GM23248 (cell line): ENCODE measurements at regions not wholly inside any gene's neighbourhood (a gene's known extent, or its start where the extent isn't known, plus 50 kb on each side); places are given as distances from the start of the nearest gene placed in this dataset.
"Not testable (repeated sequence)": the region's sequence is repeated elsewhere in the genome, so short reads cannot be mapped to it uniquely, and the experiment has no call there.

Experiments used
- DNase-seq: peaks from one replicate; pipeline ENCODE4 v3.0.0-alpha.2; 2015
- H2AFZ ChIP-seq: fragments of 200-600 bp; sonication (generic); 2 replicates; pipeline ENCODE4 v1.6.1; 2016; ENCODE audit warnings: antibody characterized with exemption
- H3F3A ChIP-seq: fragments of 200-600 bp; sonication (generic); 2 replicates; pipeline ENCODE4 v1.6.1; 2016; ENCODE audit warnings: mild to moderate bottlenecking, antibody characterized with exemption, mixed run types; ENCODE audit not compliant: insufficient read depth
- H3K27ac ChIP-seq: fragments of 200-600 bp; sonication (generic); 2 replicates; pipeline ENCODE4 v1.5.1; 2016; ENCODE audit warnings: mild to moderate bottlenecking
- H3K27me3 ChIP-seq: fragments of 200-600 bp; sonication (generic); replicated peaks from 2 replicates; pipeline ENCODE4 v1.6.1; 2016; ENCODE audit warnings: mild to moderate bottlenecking; ENCODE audit not compliant: insufficient read depth
- H3K36me3 ChIP-seq: fragments of 200-600 bp; sonication (generic); 2 replicates; pipeline ENCODE4 v1.6.1; 2016; ENCODE audit warnings: low read depth, mild to moderate bottlenecking
- H3K4me1 ChIP-seq: fragments of 200-600 bp; sonication (generic); 2 replicates; pipeline ENCODE4 v1.6.1; 2016; ENCODE audit warnings: mild to moderate bottlenecking; ENCODE audit not compliant: insufficient read depth
- H3K4me2 ChIP-seq: fragments of 200-600 bp; sonication (generic); one replicate; pipeline ENCODE4 v1.6.1; 2016; ENCODE audit warnings: mild to moderate bottlenecking; ENCODE audit not compliant: unreplicated experiment
- H3K4me3 ChIP-seq: fragments of 200-600 bp; sonication (generic); 2 replicates; pipeline ENCODE4 v1.5.1; 2016; ENCODE audit warnings: mild to moderate bottlenecking
- H3K79me2 ChIP-seq: fragments of 200-600 bp; sonication (generic); 2 replicates; pipeline ENCODE4 v1.6.1; 2016; ENCODE audit warnings: mild to moderate bottlenecking; ENCODE audit not compliant: insufficient read depth
- H3K9ac ChIP-seq: fragments of 200-600 bp; sonication (generic); 2 replicates; pipeline ENCODE4 v1.6.1; 2016; ENCODE audit warnings: mild to moderate bottlenecking
- H3K9me2 ChIP-seq: fragments of 200-600 bp; sonication (generic); 2 replicates; pipeline ENCODE4 v1.6.1; 2016; ENCODE audit warnings: mixed run types, mild to moderate bottlenecking, moderate library complexity; ENCODE audit not compliant: insufficient read depth
- H3K9me3 ChIP-seq: fragments of 200-600 bp; sonication (generic); one replicate; pipeline ENCODE4 v1.6.1; 2017; ENCODE audit warnings: low read depth
- H4K20me1 ChIP-seq: fragments of 200-600 bp; sonication (generic); 2 replicates; pipeline ENCODE4 v1.6.0; 2016; ENCODE audit not compliant: insufficient read depth
- EZH2 ChIP-seq: fragments of 200-600 bp; sonication (generic); IDR thresholded peaks from 2 replicates; pipeline ENCODE4 v1.6.1; 2018; ENCODE audit warnings: antibody characterized with exemption, mild to moderate bottlenecking; ENCODE audit not compliant: insufficient read depth, poor library complexity, severe bottlenecking
- EZH2phosphoT487 ChIP-seq: fragments of 200-600 bp; sonication (generic); IDR thresholded peaks from 2 replicates; pipeline ENCODE4 v1.6.1; 2018; ENCODE audit warnings: antibody characterized with exemption, moderate library complexity, mild to moderate bottlenecking, low read depth; ENCODE audit not compliant: insufficient read depth
- WGBS, 2 experiments: methylation state at CpG; one replicate each; pipeline ENCODE4 v1.1.6; 2015 to 2017; ENCODE audit warnings: low lambda C conversion rate in 2 of 2, low coverage in 1 of 2; ENCODE audit errors: missing lambda C conversion rate in 2 of 2; 5-methylcytosine and 5-hydroxymethylcytosine counted together
- in situ Hi-C: fragments of 300-500 bp; cut with MboI; formaldehyde crosslinking; loops from 2 replicates; pipeline ENCODE4 v1.15.0; 2020

- Histone ChIP-seq H3K36me3 (no peaks in the 10 kb centered on the region), H2AFZ (no peak overlapping the region), H3K79me2 (no peaks in the 10 kb centered on the region), H3K9me3 (peaks cover 3% of the 10 kb centered on the region), H3K9me2 (no peaks in the 10 kb centered on the region), H3K4me3 (no peak overlapping the region), H3F3A (no peaks in the 10 kb centered on the region), H3K4me2 (no peak overlapping the region), H3K9ac (no peak overlapping the region), H3K4me1 (no peaks in the 10 kb centered on the region), H3K27ac (no peak overlapping the region), H3K27me3 (no peaks in the 10 kb centered on the region), H4K20me1 (no peaks in the 10 kb centered on the region)
- WGBS, 2 experiments, result 19 to 39% methylated on average over 1 of the region's 1 CpG
- DNase-seq, result no peak
- TF ChIP-seq EZH2phosphoT487, result no peak
- no peak for TF ChIP-seq EZH2
- in situ Hi-C loops, result no loop called here
These were observed 510.5 kb downstream of the LRRC70 start for GRCh38 chr5:63089147-63089546.

- no peak for TF ChIP-seq EZH2
- TF ChIP-seq EZH2phosphoT487, result no peak
- no peaks in the 10 kb centered on the region for H3F3A ChIP-seq
- H3K79me2 ChIP-seq, result no peaks in the 10 kb centered on the region
- H3K4me3 ChIP-seq, result no peak overlapping the region
- no peak overlapping the region for H3K27ac ChIP-seq
- DNase-seq, result no peak
- in situ Hi-C loops, result no loop called here
- no peak overlapping the region for H3K4me2 ChIP-seq
- no peak overlapping the region for H2AFZ ChIP-seq
- H4K20me1 ChIP-seq, result no peaks in the 10 kb centered on the region
- WGBS, 2 experiments, result 5 to 7% methylated on average over 2 of the region's 2 CpGs
- H3K4me1 ChIP-seq, result no peaks in the 10 kb centered on the region
- H3K27me3 ChIP-seq, result no peaks in the 10 kb centered on the region
- no peaks in the 10 kb centered on the region for H3K36me3 ChIP-seq
- H3K9ac ChIP-seq, result no peak overlapping the region
- peaks cover 3% of the 10 kb centered on the region for H3K9me3 ChIP-seq
- H3K9me2 ChIP-seq, result no peaks in the 10 kb centered on the region
These were observed 506.9 kb downstream of the LRRC70 start for GRCh38 chr5:63085561-63085960.

GRCh38 chr5:63083689-63084088 lies 505.1 kb downstream of the LRRC70 start:
- in situ Hi-C loops, H3K9ac ChIP-seq, H3F3A ChIP-seq, H3K27me3 ChIP-seq, H3K27ac ChIP-seq, H3K79me2 ChIP-seq, H3K4me2 ChIP-seq, DNase-seq, H3K4me3 ChIP-seq, H3K36me3 ChIP-seq, H4K20me1 ChIP-seq, H3K9me2 ChIP-seq, H3K4me1 ChIP-seq, H3K9me3 ChIP-seq, H2AFZ ChIP-seq: not testable (repeated sequence)
- 69 to 75% methylated on average over 2 to 22 of the region's 22 CpGs for WGBS, 2 experiments

GRCh38 chr5:63081402-63081801 lies 502.8 kb downstream of the LRRC70 start:
- Histone ChIP-seq H3K36me3 (no peaks in the 10 kb centered on the region), H3K9me2 (no peaks in the 10 kb centered on the region), H3F3A (no peaks in the 10 kb centered on the region), H3K9ac (no peak overlapping the region), H3K9me3 (no peaks in the 10 kb centered on the region), H3K79me2 (no peaks in the 10 kb centered on the region), H4K20me1 (no peaks in the 10 kb centered on the region), H3K4me2 (no peak overlapping the region), H3K27me3 (no peaks in the 10 kb centered on the region), H3K4me1 (no peaks in the 10 kb centered on the region), H3K4me3 (no peak overlapping the region), H3K27ac (no peak overlapping the region), H2AFZ (no peak overlapping the region)
- in situ Hi-C loops, result no loop called here
- no peak for DNase-seq
- TF ChIP-seq EZH2phosphoT487, result no peak
- no peak for TF ChIP-seq EZH2

GRCh38 chr5:63070001-63070400 lies 491.4 kb downstream of the LRRC70 start:
- Histone ChIP-seq H4K20me1 (no peaks in the 10 kb centered on the region), H3K27ac (no peak overlapping the region), H3K4me1 (no peaks in the 10 kb centered on the region), H2AFZ (no peak overlapping the region), H3K9me3 (no peaks in the 10 kb centered on the region), H3K79me2 (no peaks in the 10 kb centered on the region), H3F3A (no peaks in the 10 kb centered on the region), H3K27me3 (no peaks in the 10 kb centered on the region), H3K36me3 (no peaks in the 10 kb centered on the region), H3K9me2 (no peaks in the 10 kb centered on the region), H3K4me2 (no peak overlapping the region), H3K4me3 (no peak overlapping the region), H3K9ac (no peak overlapping the region)
- TF ChIP-seq EZH2phosphoT487 (no peak), EZH2 (no peak)
- in situ Hi-C loops, result no loop called here
- DNase-seq, result no peak
- WGBS, 2 experiments, result 12 to 20% methylated on average over 3 of the region's 3 CpGs
